HUES64 (cell line): ENCODE measurements at regions not wholly inside any gene's neighbourhood (a gene's known extent, or its start where the extent isn't known, plus 50 kb on each side); places are given as distances from the start of the nearest gene placed in this dataset.

Experiments
- H3K27ac ChIP-seq: 2 replicates; pipeline ENCODE4 v1.7.0; 2013; ENCODE audit warnings: low read depth, low read length, inconsistent platforms
- H3K27me3 ChIP-seq: 2 replicates; pipeline ENCODE4 v1.6.1; 2013; ENCODE audit warnings: mild to moderate bottlenecking, low read length; ENCODE audit not compliant: insufficient read depth
- H3K36me3 ChIP-seq: 2 replicates; pipeline ENCODE4 v1.6.1; 2013; ENCODE audit warnings: mild to moderate bottlenecking, low read length; ENCODE audit not compliant: insufficient read depth
- H3K4me1 ChIP-seq: 2 replicates; pipeline ENCODE4 v1.6.1; 2013; ENCODE audit warnings: mild to moderate bottlenecking, low read length, moderate library complexity; ENCODE audit not compliant: insufficient read depth
- H3K4me3 ChIP-seq: 2 replicates; pipeline ENCODE4 v1.5.1; 2013; ENCODE audit warnings: mild to moderate bottlenecking, low read length, moderate library complexity
- H3K9ac ChIP-seq: 2 replicates; pipeline ENCODE4 v1.6.1; 2013; ENCODE audit warnings: mild to moderate bottlenecking, low read depth, low read length
- H3K9me3 ChIP-seq: 2 replicates; pipeline ENCODE4 v1.6.1; 2013; ENCODE audit warnings: low read depth, low read length; ENCODE audit not compliant: insufficient read depth
- WGBS: fragments of 150-250, 120-280 bp; methylation state at CpG from one replicate; pipeline ENCODE4 v1.1.7; 2013; ENCODE audit warnings: missing lambda C conversion rate; 5-methylcytosine and 5-hydroxymethylcytosine counted together

- Histone ChIP-seq H3K27me3 (no peaks in the 10 kb centered on the region), H3K4me1 (no peaks in the 10 kb centered on the region), H3K27ac (no peak overlapping the region), H3K9ac (no peak overlapping the region), H3K36me3 (no peaks in the 10 kb centered on the region), H3K4me3 (no peak overlapping the region), H3K9me3 (no peaks in the 10 kb centered on the region)
- 96% methylated on average over 3 of the region's 3 CpGs for WGBS
Measured at GRCh38 chr2:147364597-147364996, 480.2 kb upstream of the ACVR2A start.

GRCh38 chr2:147363181-147363580 is 481.6 kb upstream of the ACVR2A start:
- Histone ChIP-seq H3K4me3 (no peak overlapping the region), H3K36me3 (no peaks in the 10 kb centered on the region), H3K27ac (no peak overlapping the region), H3K4me1 (no peaks in the 10 kb centered on the region), H3K9ac (no peak overlapping the region), H3K27me3 (no peaks in the 10 kb centered on the region), H3K9me3 (no peaks in the 10 kb centered on the region)
- WGBS: 91% methylated on average over 4 of the region's 4 CpGs

- WGBS: 97% methylated on average over 1 of the region's 1 CpG
- no peaks in the 10 kb centered on the region for H3K9me3 ChIP-seq
- no peaks in the 10 kb centered on the region for H3K27me3 ChIP-seq
Measured at GRCh38 chr2:147358375-147358774, 486.5 kb upstream of the ACVR2A start.

GRCh38 chr2:147356157-147356556 is 488.7 kb upstream of the ACVR2A start:
- no peaks in the 10 kb centered on the region for H3K9me3 ChIP-seq
- no peaks in the 10 kb centered on the region for H3K27me3 ChIP-seq
- 86% methylated on average over 4 of the region's 4 CpGs for WGBS
- H3K36me3 ChIP-seq: no peaks in the 10 kb centered on the region
- no peak overlapping the region for H3K27ac ChIP-seq
- H3K4me1 ChIP-seq: no peaks in the 10 kb centered on the region
- no peak overlapping the region for H3K4me3 ChIP-seq
- no peak overlapping the region for H3K9ac ChIP-seq

More at GRCh38 chr2:147358375-147358774, 486.5 kb upstream of the ACVR2A start:
- Histone ChIP-seq H3K9ac (no peak overlapping the region), H3K4me3 (no peak overlapping the region), H3K27ac (no peak overlapping the region), H3K4me1 (no peaks in the 10 kb centered on the region), H3K36me3 (no peaks in the 10 kb centered on the region)

DNA sequence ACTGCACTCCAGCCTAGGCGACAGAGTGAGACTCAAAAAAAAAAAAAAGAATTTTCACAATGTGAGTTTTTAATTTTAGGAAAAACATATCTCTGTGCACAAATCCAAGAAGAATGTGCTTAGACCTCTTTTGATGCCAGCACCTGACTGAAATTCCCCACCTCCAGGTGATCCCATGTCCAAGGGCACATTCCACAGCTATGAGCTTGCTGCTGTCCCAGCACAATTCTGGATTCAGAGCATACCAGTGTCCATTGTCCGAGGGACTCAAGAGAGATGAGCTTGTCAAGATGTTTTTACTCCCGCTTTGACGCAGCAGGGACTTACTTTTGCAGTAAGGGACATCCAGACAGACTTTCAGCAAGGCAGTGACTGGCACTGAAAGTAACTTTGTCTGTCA is 489.1 kb upstream of the ACVR2A start:
- Histone ChIP-seq H3K27ac (no peak overlapping the region), H3K4me3 (no peak overlapping the region), H3K9me3 (no peaks in the 10 kb centered on the region), H3K4me1 (no peaks in the 10 kb centered on the region), H3K9ac (no peak overlapping the region), H3K27me3 (no peaks in the 10 kb centered on the region), H3K36me3 (no peaks in the 10 kb centered on the region)
- WGBS: 96% methylated on average over 4 of the region's 4 CpGs

GRCh38 chr2:147353072-147353381 is 491.8 kb upstream of the ACVR2A start:
- Histone ChIP-seq H3K9ac (no peak overlapping the region), H3K4me3 (no peak overlapping the region), H3K36me3 (no peaks in the 10 kb centered on the region), H3K4me1 (no peaks in the 10 kb centered on the region), H3K27me3 (no peaks in the 10 kb centered on the region), H3K9me3 (no peaks in the 10 kb centered on the region), H3K27ac (no peak overlapping the region)

GRCh38 chr2:147352264-147353071 is 492.4 kb upstream of the ACVR2A start:
- Histone ChIP-seq H3K4me1 (no peaks in the 10 kb centered on the region), H3K36me3 (no peaks in the 10 kb centered on the region), H3K27ac (no peak overlapping the region), H3K9me3 (no peaks in the 10 kb centered on the region), H3K4me3 (no peak overlapping the region), H3K27me3 (no peaks in the 10 kb centered on the region), H3K9ac (no peak overlapping the region)
- WGBS: 86% methylated on average over 8 of the region's 8 CpGs

GRCh38 chr2:147351784-147352183 is 493.0 kb upstream of the ACVR2A start:
- no peaks in the 10 kb centered on the region for H3K27me3 ChIP-seq
- H3K36me3 ChIP-seq: no peaks in the 10 kb centered on the region
- 90% methylated on average over 3 of the region's 5 CpGs for whole genome bisulfite sequencing
- no peak overlapping the region for H3K27ac ChIP-seq
- H3K4me1 ChIP-seq: no peaks in the 10 kb centered on the region
- no peak overlapping the region for H3K4me3 ChIP-seq
- H3K9me3 ChIP-seq: no peaks in the 10 kb centered on the region
- H3K9ac ChIP-seq: no peak overlapping the region

DNA sequence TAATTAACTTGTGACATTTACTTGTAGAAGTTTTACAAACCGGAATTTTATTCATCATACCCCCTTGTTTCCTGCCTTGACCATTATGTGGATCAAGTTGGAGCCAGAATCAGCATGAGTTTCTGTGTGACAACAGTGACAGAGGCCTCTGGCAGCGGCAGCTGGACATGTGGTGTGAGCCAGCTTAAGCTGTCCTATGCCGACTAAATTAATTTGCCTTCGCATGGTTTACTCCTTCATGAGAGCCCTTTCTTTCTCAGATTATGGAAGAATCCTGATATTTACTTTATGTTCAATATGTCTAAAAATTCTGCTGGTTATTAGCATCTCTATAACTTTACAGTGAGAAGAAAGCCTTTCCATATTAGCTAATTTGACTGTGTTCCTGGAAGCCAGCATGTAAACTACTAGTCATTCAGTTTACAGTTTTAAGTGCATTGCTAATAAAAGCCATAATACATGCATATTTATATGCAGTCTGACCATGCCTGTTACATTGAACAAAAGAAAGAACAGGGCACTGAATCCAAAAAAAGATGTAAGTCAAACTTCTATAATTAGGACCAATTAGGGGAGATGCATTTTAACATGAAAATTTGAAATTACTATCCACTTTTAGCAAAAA is 495.8 kb upstream of the ACVR2A start:
- Histone ChIP-seq H3K9me3 (peaks cover 16% of the 10 kb centered on the region), H3K27ac (no peak overlapping the region), H3K36me3 (no peaks in the 10 kb centered on the region), H3K4me1 (no peaks in the 10 kb centered on the region), H3K27me3 (no peaks in the 10 kb centered on the region), H3K4me3 (no peak overlapping the region), H3K9ac (no peak overlapping the region)
- 94% methylated on average over 4 of the region's 4 CpGs for WGBS

DNA sequence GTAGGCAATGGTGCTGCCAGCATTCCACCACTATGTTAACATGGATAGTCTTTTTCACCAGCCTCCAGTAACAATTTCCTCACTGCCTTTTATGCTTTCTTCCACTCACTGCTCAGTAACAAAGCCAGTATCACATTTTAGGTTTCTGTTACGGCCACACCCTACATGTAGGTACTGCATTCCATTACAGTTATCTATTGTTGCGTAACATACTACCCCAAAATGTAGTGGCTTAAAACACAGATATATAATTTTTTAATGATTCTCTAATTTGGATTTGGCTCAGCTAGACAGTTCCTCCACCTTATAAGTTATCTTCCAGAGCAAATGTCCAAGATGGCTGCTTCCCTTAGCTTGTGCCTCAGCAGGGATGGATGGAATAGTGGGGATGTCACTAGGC is 498.7 kb upstream of the ACVR2A start:
- Histone ChIP-seq H3K27ac (no peak overlapping the region), H3K4me1 (no peaks in the 10 kb centered on the region), H3K9ac (no peak overlapping the region), H3K27me3 (no peaks in the 10 kb centered on the region), H3K36me3 (no peaks in the 10 kb centered on the region), H3K9me3 (peaks cover 16% of the 10 kb centered on the region), H3K4me3 (no peak overlapping the region)
- WGBS: 93% methylated on average over 2 of the region's 2 CpGs

DNA sequence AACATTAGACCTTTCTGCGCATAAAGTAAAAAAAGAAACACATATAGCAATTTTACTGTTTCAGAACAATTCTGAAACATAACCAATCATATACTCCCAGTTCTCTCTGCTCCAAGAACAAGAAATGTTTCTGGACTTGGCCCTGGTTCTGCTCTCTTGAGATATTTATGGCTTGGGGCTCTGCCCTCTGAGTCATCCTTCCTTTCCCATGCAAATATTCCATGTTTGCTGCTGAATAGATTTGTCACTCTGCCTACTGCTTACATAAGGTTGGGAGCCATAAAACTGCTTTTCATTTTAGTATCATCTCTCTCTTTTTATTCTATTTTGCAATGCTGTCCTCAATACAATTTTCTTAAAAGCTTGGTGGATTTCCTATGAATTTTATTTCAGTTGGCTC is 499.6 kb upstream of the ACVR2A start:
- no peak overlapping the region for H3K4me3 ChIP-seq
- H3K27ac ChIP-seq: no peak overlapping the region
- H3K9me3 ChIP-seq: peaks cover 16% of the 10 kb centered on the region
- H3K9ac ChIP-seq: no peak overlapping the region
- H3K36me3 ChIP-seq: no peaks in the 10 kb centered on the region
- no peaks in the 10 kb centered on the region for H3K27me3 ChIP-seq
- WGBS: 97% methylated on average over 1 of the region's 1 CpG
- H3K4me1 ChIP-seq: no peaks in the 10 kb centered on the region
